Neural progenitor cell (in vitro differentiated cells): ENCODE measurements at regions not wholly inside any gene's neighbourhood (a gene's known extent, or its start where the extent isn't known, plus 50 kb on each side); places are given as distances from the start of the nearest gene placed in this dataset.

ENCODE experiments used
- DNase-seq: peaks from one replicate; pipeline ENCODE4 v3.0.0-alpha.2; 2016; ENCODE audit warnings: low spot score
- H2AFZ ChIP-seq: fragments of 200-600 bp; sonication (generic); replicated peaks from 2 replicates; pipeline ENCODE4 v1.6.1; 2016; ENCODE audit warnings: antibody characterized with exemption
- H3F3A ChIP-seq: fragments of 200-600 bp; sonication (generic); 2 replicates; pipeline ENCODE4 v1.6.1; 2016; ENCODE audit warnings: antibody characterized with exemption, low read depth
- H3K27ac ChIP-seq: fragments of 200-600 bp; sonication (generic); 2 replicates; pipeline ENCODE4 v1.5.1; 2016; ENCODE audit warnings: mild to moderate bottlenecking
- H3K27me3 ChIP-seq: fragments of 200-600 bp; sonication (generic); 2 replicates; pipeline ENCODE4 v1.6.1; 2016; ENCODE audit warnings: mild to moderate bottlenecking, moderate library complexity
- H3K36me3 ChIP-seq: fragments of 200-600 bp; sonication (generic); 2 replicates; pipeline ENCODE4 v1.5.1; 2016
- H3K4me1 ChIP-seq: fragments of 200-600 bp; sonication (generic); 2 replicates; pipeline ENCODE4 v1.6.1; 2016; ENCODE audit warnings: mixed run types
- H3K4me2 ChIP-seq: fragments of 200-600 bp; sonication (generic); 2 replicates; pipeline ENCODE4 v1.6.1; 2016
- H3K4me3 ChIP-seq: fragments of 200-600 bp; sonication (generic); 2 replicates; pipeline ENCODE4 v1.5.1; 2016
- H3K79me2 ChIP-seq: fragments of 200-600 bp; sonication (generic); 2 replicates; pipeline ENCODE4 v1.6.1; 2016; ENCODE audit warnings: low read depth
- H3K9ac ChIP-seq: fragments of 200-600 bp; sonication (generic); 2 replicates; pipeline ENCODE4 v1.6.1; 2016
- H3K9me3 ChIP-seq: fragments of 200-600 bp; sonication (generic); 2 replicates; pipeline ENCODE4 v1.5.1; 2016; ENCODE audit warnings: low read depth
- H4K20me1 ChIP-seq: fragments of 200-600 bp; sonication (generic); 2 replicates; pipeline ENCODE4 v1.6.1; 2016; ENCODE audit warnings: low read depth
- H3K27ac Mint-ChIP-seq: 3 replicates; pipeline ENCODE4 v1.8.0; 2021; ENCODE audit warnings: mixed read lengths
- H3K27me3 Mint-ChIP-seq: 2 replicates; pipeline ENCODE4 v1.8.0; 2022; ENCODE audit warnings: low read depth, mild to moderate bottlenecking, inconsistent platforms, moderate library complexity, mixed read lengths; ENCODE audit not compliant: insufficient read depth
- H3K36me3 Mint-ChIP-seq: 3 replicates; pipeline ENCODE4 v1.8.0; 2021; ENCODE audit warnings: mixed read lengths
- H3K4me1 Mint-ChIP-seq: 3 replicates; pipeline ENCODE4 v1.8.0; 2021; ENCODE audit warnings: mixed read lengths
- H3K4me3 Mint-ChIP-seq: 3 replicates; pipeline ENCODE4 v1.8.0; 2021; ENCODE audit warnings: mild to moderate bottlenecking, moderate library complexity, mixed read lengths
- H3K9me3 Mint-ChIP-seq: 3 replicates; pipeline ENCODE4 v1.8.0; 2020; ENCODE audit warnings: mixed read lengths
- CTCF ChIP-seq: fragments of 200-600 bp; sonication (generic); IDR thresholded peaks from 2 replicates; pipeline ENCODE4 v1.5.1; 2017; ENCODE audit warnings: antibody characterized with exemption, mild to moderate bottlenecking
- EZH2 ChIP-seq: fragments of 200-600 bp; sonication (generic); IDR thresholded peaks from 2 replicates; pipeline ENCODE4 v1.6.1; 2017; ENCODE audit warnings: antibody characterized with exemption, mild to moderate bottlenecking, moderate library complexity
- EZH2phosphoT487 ChIP-seq: fragments of 200-600 bp; sonication (generic); IDR thresholded peaks from 2 replicates; pipeline ENCODE4 v1.6.1; 2017; ENCODE audit warnings: antibody characterized with exemption

- no peaks in the 10 kb centered on the region for H3K36me3 ChIP-seq
- Mint-ChIP-seq H3K4me1 (peaks cover 5% of the 10 kb centered on the region), H3K27me3 (peaks cover 3% of the 10 kb centered on the region), H3K9me3 (peaks cover 6% of the 10 kb centered on the region), H3K4me3 (no peak overlapping the region), H3K36me3 (no peaks in the 10 kb centered on the region), H3K27ac (no peak overlapping the region)
- no peak for DNase-seq
- no peak overlapping the region for H2AFZ ChIP-seq
- H3K9me3 ChIP-seq = no peaks in the 10 kb centered on the region
- H3K9ac ChIP-seq = no peak overlapping the region
- no peak overlapping the region for H3K4me3 ChIP-seq
- no peak overlapping the region for H3K27ac ChIP-seq
- no peaks in the 10 kb centered on the region for H3K4me1 ChIP-seq
- H3K4me2 ChIP-seq = no peak overlapping the region
- no peaks in the 10 kb centered on the region for H3K79me2 ChIP-seq
- H4K20me1 ChIP-seq = no peaks in the 10 kb centered on the region
- TF ChIP-seq EZH2 (no peak), EZH2phosphoT487 (no peak), CTCF (no peak)
- H3F3A ChIP-seq = no peaks in the 10 kb centered on the region
- no peaks in the 10 kb centered on the region for H3K27me3 ChIP-seq
Measured at GRCh38 chr2:65727816-65728215, 295.4 kb upstream of the SPRED2 start.

- DNase-seq = no peak
- Histone ChIP-seq H3K79me2 (no peaks in the 10 kb centered on the region), H4K20me1 (no peaks in the 10 kb centered on the region), H3K4me1 (no peaks in the 10 kb centered on the region), H3K9me3 (no peaks in the 10 kb centered on the region), H3K9ac (no peak overlapping the region), H3K27me3 (no peaks in the 10 kb centered on the region), H3F3A (no peaks in the 10 kb centered on the region), H3K4me2 (no peak overlapping the region), H3K36me3 (no peaks in the 10 kb centered on the region), H2AFZ (no peak overlapping the region), H3K4me3 (no peak overlapping the region), H3K27ac (no peak overlapping the region)
- no peak for TF ChIP-seq EZH2
- TF ChIP-seq CTCF = no peak
- TF ChIP-seq EZH2phosphoT487 = no peak
- Mint-ChIP-seq H3K27me3 (peaks cover 3% of the 10 kb centered on the region), H3K4me3 (no peak overlapping the region), H3K36me3 (no peaks in the 10 kb centered on the region), H3K27ac (no peak overlapping the region), H3K9me3 (peaks cover 6% of the 10 kb centered on the region), H3K4me1 (peaks cover 5% of the 10 kb centered on the region)
Measured at GRCh38 chr2:65727381-65727780, 295.0 kb upstream of the SPRED2 start.

- no peak overlapping the region for H3K27ac Mint-ChIP-seq
- peaks cover 3% of the 10 kb centered on the region for H3K27me3 Mint-ChIP-seq
- no peak for TF ChIP-seq EZH2
- Histone ChIP-seq H3K4me3 (no peak overlapping the region), H3F3A (no peaks in the 10 kb centered on the region), H3K79me2 (no peaks in the 10 kb centered on the region), H3K4me1 (no peaks in the 10 kb centered on the region), H3K9ac (no peak overlapping the region), H3K27ac (no peak overlapping the region), H3K4me2 (no peak overlapping the region), H3K36me3 (no peaks in the 10 kb centered on the region), H4K20me1 (no peaks in the 10 kb centered on the region), H3K27me3 (no peaks in the 10 kb centered on the region), H3K9me3 (no peaks in the 10 kb centered on the region), H2AFZ (no peak overlapping the region)
- DNase-seq = no peak
- no peaks in the 10 kb centered on the region for H3K36me3 Mint-ChIP-seq
- peaks cover 5% of the 10 kb centered on the region for H3K4me1 Mint-ChIP-seq
- H3K9me3 Mint-ChIP-seq = peaks cover 6% of the 10 kb centered on the region
- no peak overlapping the region for H3K4me3 Mint-ChIP-seq
Measured at GRCh38 chr2:65724752-65725151, 292.4 kb upstream of the SPRED2 start.

- H3K4me1 ChIP-seq = no peaks in the 10 kb centered on the region
- Mint-ChIP-seq H3K4me1 (peaks cover 5% of the 10 kb centered on the region), H3K27ac (no peak overlapping the region), H3K27me3 (peaks cover 3% of the 10 kb centered on the region), H3K36me3 (no peaks in the 10 kb centered on the region), H3K9me3 (peaks cover 6% of the 10 kb centered on the region), H3K4me3 (no peak overlapping the region)
- no peak for TF ChIP-seq EZH2phosphoT487
- TF ChIP-seq EZH2 = no peak
- TF ChIP-seq CTCF = no peak
- H3K9ac ChIP-seq = no peak overlapping the region
- H3K9me3 ChIP-seq = no peaks in the 10 kb centered on the region
- H3K79me2 ChIP-seq = no peaks in the 10 kb centered on the region
- no peak for DNase-seq
- no peaks in the 10 kb centered on the region for H4K20me1 ChIP-seq
- H3K36me3 ChIP-seq = no peaks in the 10 kb centered on the region
- H3K27ac ChIP-seq = no peak overlapping the region
- no peak overlapping the region for H3K4me3 ChIP-seq
- H2AFZ ChIP-seq = no peak overlapping the region
- H3F3A ChIP-seq = no peaks in the 10 kb centered on the region
- H3K27me3 ChIP-seq = no peaks in the 10 kb centered on the region
- H3K4me2 ChIP-seq = no peak overlapping the region
Measured at GRCh38 chr2:65724336-65724735, 291.9 kb upstream of the SPRED2 start.
